ENCODE measurements at regions not wholly inside any gene's neighbourhood (a gene's known extent, or its start where the extent isn't known, plus 50 kb on each side); places are given as distances from the start of the nearest gene placed in this dataset.
A peak's percentile ranks its signal among the peaks of the same experiment; 100 is the strongest.
"Not testable (repeated sequence)": the region's sequence is repeated elsewhere in the genome, so short reads cannot be mapped to it uniquely, and the experiment has no call there.

DNA sequence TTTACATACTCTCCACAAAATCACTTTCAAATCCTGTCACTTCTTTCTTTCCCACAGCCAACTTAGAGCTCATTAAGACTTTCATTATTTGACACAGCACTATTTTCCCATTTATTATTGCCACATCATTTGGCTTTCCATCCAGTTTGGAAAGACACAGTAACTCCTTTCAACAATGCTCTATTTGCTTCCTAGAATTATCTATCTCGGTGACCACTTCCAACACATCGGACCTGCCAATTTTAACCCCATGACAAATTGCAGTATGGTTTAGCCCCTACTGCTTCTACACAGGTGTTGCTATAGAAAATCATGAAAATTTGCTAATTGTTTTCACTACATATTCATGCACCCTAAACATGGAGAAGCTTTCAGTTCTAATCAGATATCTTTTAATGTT lies 190.6 kb upstream of the COX7C start:
- no peak for DNase-seq (ENCODE audit: low read depth)

DNA sequence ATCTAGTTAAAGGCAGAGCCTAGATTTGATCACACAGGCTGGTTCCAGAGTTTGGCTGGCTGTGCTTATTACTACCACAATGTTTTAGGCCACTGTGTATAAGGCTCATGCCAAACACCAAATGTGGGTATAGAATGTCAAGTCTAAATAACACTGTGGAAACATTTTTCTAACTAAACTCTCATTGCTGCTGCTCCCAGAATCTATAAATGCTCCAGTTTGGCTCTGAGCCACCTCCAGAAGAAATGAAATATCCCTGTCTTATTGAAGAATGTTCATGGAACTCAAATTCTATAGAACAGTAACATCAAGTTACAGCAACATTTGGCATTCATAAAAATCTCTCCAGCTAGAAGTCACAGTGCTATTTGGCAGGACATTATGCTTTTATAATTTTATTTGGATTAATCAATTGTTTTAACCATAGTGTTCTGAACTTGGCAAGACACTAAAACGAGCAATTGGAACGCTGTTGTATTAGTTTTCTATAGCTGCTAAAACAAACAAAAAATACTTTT lies 178.1 kb upstream of the COX7C start:
- no peak for DNase-seq (ENCODE audit: low read depth)

DNA sequence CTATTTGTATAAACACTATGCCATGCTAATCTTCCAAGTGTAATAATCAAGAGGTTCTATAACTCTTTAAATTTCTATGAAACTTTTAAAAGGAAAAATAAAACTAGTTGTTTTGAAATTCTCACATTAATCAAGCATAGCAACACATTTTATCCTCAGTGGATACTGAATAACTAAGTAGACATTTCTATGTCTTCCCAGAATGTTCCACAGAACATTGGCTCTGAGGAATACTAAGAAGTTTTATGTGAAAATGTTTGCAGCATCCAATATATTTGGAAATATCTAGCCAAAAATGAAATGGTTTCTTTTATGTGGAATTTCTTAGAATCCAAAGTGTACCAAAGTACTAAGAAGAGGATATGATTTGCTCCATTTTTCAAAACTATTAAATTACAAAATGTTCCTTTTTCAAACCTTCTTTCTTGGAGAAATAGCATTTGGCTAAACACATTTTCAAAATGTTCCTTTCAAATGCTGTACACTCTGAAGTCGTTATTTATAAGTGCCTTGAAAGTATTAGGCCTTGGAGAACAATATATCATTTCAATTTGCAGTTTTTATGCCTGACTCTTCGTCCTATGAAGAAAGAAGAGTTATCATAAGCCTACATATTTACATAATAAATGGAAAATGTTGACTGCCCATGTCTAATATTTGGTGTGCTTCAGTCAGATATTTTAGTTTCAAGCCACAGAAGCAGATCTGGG lies 175.6 kb upstream of the COX7C start:
- DNase-seq (ENCODE audit: low read depth): no peak

DNA sequence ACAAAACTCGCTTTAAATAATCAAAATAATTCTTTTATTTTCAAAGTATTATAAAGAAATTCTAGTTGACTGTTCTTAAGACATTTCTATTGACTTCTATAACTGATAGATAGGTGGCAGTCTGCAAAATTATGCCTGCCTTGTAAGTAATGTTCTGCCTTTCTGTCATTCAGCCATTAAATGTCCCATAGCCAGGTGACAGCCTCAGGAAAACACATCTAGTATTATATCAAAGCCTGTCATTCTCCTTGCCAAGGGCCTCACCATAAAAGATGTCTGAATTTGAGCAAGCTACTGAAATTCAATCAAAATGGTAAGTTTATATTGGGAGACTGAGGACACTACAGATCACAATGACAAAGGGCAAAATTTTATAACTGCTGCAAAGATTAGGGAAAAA lies 170.4 kb upstream of the COX7C start:
- DNase-seq (ENCODE audit: low read depth): no peak

DNA sequence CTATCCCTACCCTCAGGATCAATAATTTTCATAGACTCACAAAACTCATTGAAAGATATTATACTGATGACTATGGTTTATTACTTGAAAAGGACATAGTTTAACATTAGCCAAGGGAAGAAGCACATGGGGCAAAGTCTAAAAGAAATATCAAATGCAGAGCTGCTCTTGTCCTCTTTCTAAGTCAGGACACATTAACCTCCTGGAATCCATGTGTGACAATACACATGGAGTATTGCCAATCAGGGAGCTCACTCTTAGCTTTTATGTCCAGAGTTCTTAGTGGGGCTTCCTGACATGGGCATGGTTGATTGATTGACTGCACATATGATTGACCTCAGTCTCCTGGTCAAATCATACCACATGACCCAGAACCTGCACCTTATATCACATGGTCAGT lies 165.5 kb upstream of the COX7C start:
- no peak for DNase-seq (ENCODE audit: low read depth)

DNA sequence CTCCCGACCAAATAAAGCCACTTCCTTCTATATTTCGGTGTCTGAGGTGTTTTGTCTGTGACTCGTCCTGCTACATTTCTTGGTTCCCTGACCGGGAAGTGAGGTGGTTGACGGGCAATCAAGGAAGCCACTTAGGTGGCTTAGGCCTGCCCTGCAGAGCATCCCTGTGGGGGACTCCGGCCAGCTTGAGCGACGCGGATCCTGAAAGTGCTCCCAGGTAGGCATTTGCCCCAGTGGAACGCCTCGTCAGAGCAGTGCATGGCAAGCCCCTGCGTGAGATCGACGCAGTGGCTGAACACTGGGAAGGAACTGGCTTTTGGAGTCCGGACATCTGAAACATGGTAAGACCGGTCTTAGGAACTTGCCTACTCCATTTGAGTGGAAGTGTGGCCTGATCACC lies 157.2 kb upstream of the COX7C start:
- no peak for DNase-seq (ENCODE audit: low read depth)

DNA sequence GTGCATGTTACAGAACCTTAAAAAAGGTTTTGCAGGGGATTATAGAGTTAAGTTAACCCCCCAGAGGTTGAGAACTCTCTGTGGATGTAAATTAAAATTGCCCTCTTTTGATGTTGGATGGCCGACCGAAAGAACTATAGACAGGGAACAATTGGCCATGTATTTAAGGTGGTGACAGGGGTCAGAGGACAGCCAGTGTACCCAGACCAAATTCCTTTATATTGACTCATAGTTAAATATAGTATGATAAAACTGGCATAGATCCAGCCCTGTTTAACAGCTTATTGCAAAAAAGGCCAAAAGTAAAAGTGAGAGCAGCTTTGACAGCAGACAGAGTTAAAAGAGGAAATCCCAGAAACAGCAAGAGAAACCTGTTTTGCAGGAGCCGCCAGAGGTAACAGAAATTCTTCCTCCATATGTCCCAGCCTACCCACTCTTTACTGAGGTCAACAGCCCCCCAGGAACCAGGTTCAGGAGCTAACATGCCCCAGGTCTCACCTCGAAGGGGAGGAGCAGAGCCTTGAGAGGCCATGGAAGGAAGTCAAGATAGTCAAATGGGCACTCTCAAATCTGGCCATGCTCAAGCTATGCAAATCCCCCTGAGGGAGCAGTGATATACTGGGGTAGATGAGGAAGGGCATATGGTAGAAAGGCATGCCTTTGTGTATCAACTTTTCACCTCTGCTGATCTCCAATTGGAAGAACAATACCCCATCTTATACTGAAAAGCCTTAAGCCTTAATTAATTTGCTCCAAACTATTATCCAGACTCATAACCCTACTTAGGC lies 156.4 kb upstream of the COX7C start:
- peak; percentile 1 for DNase-seq (ENCODE audit: low read depth)

DNA sequence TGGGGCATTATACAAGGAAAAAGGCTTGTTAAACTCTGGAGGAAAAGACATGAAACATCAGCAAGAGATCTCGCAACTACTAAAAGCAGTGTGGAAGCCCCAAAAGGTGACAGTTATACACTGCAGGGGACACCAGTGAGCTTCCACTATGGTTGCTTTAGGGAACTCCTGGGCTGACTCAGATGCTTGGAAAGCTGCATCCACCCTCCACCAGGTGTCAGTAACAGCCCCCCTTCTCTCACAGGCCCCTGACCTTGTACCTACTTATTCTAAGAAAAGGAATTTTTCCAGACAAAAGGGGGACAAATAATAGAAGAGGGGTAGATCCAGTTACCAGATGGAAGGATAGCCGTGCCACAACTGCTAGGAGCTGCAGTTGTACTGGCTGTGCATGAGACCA lies 154.4 kb upstream of the COX7C start:
- no peak for DNase-seq (ENCODE audit: low read depth)

DNA sequence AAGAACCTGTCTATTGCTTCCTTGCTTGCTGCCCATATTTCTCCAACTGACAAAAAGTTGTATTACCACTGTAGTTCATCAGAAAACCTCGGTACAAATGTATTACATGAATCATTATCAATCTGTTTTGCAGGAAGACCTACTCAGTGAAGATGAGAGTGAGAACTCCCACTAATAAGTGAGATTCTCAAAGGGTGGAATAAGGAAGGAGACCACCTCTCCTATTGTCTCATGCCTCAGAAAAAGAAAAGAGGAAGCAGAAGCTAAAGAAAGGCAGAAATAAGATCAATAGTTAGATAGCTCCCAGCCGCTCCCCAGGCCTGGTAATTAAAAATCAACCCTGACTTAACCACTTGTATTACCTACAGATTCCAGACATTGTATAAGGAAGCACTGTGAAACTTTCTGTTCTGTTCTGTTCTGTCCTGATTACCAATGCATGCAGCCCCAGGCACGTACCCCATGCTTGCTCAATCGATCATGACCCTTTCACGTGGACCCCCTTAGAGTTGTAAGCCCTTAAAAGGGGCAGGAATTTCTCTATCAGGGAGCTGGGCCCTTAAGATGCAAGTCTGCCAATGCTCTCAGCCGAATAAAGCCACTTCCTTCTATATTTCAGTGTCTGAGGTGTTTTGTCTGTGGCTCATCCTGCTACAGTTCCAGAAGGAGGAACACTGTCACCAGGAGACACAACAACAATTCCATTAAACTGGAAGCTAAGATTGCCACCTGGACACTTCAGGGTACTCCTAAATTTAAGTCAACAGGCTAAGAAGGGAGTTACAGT lies 152.5 kb upstream of the COX7C start:
- DNase-seq (ENCODE audit: low read depth): no peak

DNA sequence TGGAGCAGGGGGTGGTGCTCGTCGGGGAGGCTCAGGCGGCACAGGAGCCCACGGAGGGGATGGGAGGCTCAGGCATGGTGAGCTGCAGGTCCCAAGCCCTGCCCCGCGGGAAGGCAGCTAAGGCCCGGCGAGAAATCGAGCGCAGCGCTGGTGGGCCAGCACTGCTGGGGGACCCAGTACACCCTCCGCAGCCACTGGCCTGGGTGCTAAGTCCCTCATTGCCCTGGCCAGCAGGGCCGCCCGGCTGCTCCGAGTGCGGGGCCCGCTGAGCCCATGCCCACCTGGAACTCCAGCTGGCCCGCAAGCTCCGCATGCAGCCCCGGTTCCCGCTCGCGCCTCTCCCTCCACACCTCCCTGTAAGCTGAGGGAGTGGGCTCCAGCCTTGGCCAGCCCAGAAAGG lies 151.0 kb upstream of the COX7C start:
- not testable (repeated sequence) for DNase-seq (ENCODE audit: low read depth)

DNA sequence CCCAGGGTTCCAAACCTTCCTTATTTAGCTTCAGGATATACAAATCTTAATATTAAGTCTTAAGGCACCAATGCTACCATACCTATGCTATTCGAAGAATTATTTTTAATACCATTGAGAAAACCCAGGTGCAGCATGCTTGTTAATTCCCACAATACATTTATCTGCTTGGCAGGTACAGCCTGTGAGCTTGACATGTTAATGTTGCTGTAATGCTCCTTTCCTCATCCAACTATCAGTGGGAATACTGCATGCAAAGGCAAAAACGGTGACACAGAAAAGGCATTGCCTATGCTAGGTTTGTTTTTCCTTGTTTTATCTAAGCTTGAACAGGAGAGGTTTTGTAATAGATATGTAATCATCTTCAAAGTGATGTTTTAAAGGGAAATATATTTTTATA lies 135.7 kb upstream of the COX7C start:
- no peak for DNase-seq (ENCODE audit: low read depth)

DNA sequence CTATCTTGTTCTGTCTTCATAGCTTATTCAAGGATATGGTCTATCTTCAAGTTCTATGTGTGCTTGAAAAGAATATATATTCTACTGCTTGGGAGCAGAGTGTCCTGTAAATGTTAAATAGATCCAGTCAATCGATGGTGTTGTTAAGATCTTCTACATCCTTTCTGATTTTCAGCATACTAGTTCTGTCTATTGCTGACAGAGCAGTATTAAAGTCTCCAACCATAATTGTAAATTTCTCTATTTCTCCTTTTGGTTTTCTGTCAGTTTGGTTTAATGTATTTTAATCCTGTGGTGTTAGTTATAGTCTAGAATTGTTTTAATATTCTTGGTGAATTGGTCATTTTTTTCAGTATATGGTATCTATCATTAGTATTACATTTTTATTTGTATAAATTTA lies 124.0 kb upstream of the COX7C start:
- DNase-seq (ENCODE audit: low read depth): no peak

DNA sequence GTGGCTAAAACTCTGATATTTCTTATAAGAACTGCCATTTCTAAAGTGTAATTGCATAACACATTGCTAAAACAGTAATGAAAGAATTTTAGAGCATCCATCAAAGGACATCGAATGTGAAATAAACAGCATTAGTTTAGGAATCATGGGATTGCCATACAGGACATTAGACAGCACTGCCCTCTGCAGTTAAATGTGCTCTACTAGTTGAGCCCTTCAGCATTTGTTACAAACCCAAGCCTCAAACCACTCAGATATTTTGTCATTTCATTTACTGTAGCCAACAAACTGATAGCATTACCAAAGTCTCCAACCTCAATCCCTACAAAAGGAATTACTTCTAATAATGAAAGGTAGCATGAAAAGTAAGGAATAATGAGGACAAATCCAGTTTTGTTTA lies 116.8 kb upstream of the COX7C start:
- DNase-seq (ENCODE audit: low read depth): no peak

DNA sequence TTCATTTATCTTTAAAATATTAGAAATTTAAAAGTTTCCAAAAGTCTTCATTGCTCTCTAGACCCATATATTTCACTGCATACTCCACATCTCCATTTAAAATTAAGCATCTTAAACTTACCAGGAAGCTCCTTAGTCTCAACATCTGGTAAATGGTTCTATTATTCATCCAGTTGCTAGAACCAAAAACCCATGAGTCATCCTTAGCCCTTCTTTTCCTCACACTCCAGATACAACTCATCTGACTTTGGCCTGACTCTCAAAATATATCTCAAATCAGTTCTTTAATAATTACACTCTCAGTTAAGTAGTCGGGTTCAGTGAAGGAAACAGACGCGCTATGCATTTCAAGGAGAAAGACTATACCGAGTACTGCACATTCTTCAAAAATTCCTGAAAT lies 110.2 kb upstream of the COX7C start:
- no peak for DNase-seq (ENCODE audit: low read depth)

DNA sequence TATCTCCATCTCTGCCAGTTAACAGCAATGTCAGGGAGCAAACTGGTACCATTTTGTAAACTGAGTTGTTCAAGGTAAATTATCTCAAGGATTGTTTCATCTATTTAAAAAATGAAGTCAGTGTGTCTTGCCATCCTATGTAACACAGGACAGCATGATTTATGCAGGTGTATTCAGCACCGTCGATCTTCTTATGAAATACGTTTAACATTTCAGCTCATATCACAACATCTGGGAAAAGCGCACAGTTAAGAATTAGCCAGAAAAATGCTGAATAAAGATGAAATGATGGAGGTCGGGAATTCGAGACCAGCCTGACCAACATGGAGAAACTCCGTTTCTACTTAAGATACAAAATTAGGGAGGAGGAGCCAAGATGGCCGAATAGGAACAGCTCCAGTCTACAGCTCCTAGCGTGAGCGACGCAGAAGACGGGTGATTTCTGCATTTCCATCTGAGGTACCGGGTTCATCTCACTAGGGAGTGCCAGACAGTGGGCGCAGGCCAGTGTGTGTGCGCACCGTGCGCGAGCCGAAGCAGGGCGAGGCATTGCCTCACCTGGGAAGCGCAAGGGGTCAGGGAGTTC lies 107.3 kb upstream of the COX7C start:
- DNase-seq (ENCODE audit: low read depth): not testable (repeated sequence)

DNA sequence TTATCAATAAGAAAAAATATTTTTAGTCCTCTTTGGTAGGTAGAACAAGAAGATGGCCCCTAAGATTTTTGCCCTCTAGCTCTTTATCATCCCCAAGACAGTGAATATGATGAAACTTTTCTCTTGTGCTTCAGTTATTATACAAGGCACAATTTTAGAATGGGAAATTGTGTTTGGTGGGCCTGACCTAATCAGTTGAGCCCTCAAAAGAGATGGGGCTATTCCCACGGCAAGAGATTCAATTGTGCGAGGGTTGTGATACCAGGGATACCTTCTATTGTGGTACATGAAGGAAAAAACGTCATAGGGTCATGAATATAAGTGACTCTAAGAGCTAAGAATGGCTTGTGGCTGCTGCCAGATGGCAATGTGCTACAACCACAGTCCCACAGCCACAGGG lies 94.0 kb upstream of the COX7C start:
- DNase-seq (ENCODE audit: low read depth): no peak

DNA sequence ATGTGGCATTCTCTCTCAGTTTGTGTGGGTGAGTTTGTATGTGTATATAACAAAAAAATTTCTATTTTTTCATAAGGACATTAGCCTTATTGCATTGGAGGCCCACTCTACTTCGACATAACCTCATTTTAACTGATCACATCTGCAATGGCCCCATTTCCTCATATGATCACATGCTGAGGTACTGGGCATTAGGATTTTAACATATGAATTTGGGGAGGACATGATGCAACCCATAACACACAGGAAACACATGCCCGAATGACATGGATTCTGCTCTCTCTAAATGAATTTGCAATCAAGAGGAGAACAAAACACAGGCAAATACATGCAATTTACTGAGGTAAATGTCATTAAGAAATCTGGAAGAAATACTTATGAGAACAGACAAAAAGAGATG lies 92.1 kb upstream of the COX7C start:
- no peak for DNase-seq (ENCODE audit: low read depth)

DNA sequence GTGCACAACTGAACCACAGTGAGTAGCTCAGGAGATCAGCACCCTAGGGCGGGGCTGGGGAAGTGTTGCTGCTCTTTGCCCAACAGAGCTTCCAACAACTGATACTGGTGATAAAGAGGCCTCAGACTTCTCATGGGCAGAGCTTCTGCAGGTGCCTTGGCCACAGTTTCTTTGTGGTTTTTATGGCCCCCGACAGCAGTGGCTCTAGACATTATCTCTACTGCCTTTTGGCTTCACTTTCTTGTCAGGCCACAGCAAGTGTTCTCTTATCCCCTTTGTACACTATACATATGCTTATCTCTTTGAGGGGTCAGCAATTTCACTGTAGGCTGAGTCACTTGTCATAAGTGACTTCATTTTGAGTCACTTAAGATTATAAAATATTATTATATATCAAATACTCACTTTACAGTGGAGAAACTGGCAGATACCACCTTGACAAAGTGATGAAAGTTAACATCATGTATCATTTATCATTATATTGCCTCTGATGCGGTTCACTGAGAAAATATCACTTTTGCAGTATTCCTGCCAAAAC lies 90.9 kb upstream of the COX7C start:
- DNase-seq (ENCODE audit: low read depth): no peak

DNA sequence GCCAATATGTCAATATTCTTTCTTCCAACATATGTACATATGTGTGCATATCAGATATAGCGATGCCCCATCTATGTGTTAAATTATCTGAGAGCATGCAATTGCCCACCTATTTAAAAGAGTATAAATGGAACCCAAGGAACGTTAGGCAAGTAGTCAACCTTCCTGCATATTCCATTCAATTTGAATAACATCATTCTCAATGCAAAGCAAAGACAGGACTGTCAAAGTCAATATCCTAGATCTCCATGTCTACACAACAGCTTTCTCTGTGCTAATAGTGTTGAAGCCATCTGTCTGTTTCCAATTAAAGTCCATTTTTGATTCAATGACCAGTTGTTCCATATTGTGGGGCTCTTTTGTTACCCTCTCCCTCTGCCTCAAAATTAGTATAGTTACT lies 85.3 kb upstream of the COX7C start:
- DNase-seq (ENCODE audit: low read depth): no peak

DNA sequence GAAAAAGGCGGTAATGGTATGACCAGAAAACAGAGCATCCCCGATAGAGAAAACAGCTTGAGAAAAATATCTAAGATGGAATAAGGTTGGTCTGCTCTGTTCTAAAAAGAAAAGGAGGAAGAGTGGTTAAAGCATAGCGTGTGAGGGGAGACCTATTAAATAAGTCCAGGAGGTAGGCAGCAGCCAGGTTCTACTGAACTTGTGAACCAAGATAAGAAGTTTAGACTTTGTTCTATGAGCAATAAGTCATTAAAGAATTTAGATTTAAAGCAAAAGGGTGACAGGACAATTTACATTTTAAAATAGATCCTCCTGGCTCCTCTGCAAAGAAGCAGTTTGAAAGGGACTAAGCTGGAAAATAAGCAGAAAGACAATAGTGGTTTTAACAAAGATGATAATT lies 81.3 kb upstream of the COX7C start:
- DNase-seq (ENCODE audit: low read depth): no peak

DNA sequence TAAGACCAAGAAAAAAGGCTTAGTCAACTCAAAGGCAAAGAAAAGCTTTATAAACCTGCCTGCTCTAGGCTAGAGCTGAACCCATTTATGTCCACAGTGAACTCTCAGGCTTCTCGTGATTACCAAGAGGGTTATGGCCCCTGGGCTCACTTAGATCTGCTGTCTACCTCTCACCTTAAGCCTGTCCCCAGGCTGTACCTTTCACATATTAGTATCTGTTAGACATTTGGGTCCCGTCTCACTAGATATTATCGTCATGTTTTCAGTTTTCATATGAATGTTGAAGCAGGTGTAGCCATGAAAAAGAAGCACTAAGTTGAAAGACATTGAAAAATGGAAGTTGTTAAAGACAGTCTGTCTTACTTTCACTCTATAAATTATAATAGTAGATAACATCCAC lies 75.2 kb upstream of the COX7C start:
- DNase-seq (ENCODE audit: low read depth): no peak

DNA sequence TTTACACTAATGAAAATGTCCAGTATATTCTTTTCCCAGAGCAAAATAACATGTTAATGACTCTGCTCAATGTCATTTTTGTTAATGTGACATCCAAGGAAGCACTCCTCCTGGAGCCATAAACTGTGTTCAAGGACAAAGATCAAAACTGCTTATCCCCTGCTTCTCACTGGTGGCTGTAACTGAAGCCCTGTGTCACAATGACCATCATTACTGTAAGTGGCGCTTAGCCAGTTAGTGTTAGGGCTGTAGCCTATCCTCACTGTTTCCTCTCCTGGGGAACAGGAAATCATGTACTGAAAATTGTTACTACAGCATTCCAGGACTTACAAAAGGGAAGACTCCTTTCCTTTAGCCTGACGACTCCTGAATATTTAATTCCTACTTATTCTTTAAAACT lies 71.7 kb upstream of the COX7C start:
- DNase-seq (ENCODE audit: low read depth): no peak

Data from non-pigmented ciliary epithelial cell (primary cell).